ENCODE measurements at regions not wholly inside any gene's neighbourhood (a gene's known extent, or its start where the extent isn't known, plus 50 kb on each side); places are given as distances from the start of the nearest gene placed in this dataset.
A peak's percentile ranks its signal among the peaks of the same experiment; 100 is the strongest.
"Not testable (repeated sequence)": the region's sequence is repeated elsewhere in the genome, so short reads cannot be mapped to it uniquely, and the experiment has no call there.

DNA sequence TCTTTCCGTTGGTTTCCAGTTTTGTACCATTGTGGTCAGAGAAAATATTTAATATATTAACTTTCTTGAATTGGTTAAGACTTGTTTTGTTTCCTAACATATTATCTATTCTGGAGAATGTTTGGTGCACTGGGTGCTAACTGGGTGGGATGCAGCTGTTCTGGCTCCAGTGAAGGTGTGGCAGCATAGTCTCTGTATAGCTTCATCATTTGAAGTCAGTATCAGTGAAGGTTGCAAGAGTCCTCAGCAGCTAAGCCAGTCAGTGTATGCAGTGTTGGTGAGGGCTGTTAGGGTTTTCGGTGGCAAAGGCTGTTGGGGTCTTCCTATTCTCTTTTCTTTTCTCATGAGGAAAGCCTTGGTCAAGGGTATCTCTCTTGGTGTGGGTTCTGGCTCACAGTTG is 698.7 kb upstream of the ADGRL4 start:
- Histone ChIP-seq H3K4me3 (ENCODE audit: low read length) (no peak overlapping the region), H3K27me3 (ENCODE audit: control insufficient read depth, insufficient read depth, low read length, poor library complexity, severe bottlenecking) (no peaks in the 10 kb centered on the region), H3K36me3 (ENCODE audit: control insufficient read depth, insufficient read depth, low read length) (no peaks in the 10 kb centered on the region), H3K27ac (ENCODE audit: low read depth, low read length) (no peak overlapping the region), H3K9ac (ENCODE audit: extremely low read depth, low read length, poor library complexity, severe bottlenecking) (no peak overlapping the region), H3K4me1 (ENCODE audit: control insufficient read depth, insufficient read depth, low read length) (peaks cover 12% of the 10 kb centered on the region), H3K9me3 (ENCODE audit: control insufficient read depth, low read length) (peaks cover 8% of the 10 kb centered on the region)
- DNase-seq = no peak
- peaks cover 23% of the 10 kb centered on the region for H3K9me3 Mint-ChIP-seq
- TF ChIP-seq, protein P1, sequence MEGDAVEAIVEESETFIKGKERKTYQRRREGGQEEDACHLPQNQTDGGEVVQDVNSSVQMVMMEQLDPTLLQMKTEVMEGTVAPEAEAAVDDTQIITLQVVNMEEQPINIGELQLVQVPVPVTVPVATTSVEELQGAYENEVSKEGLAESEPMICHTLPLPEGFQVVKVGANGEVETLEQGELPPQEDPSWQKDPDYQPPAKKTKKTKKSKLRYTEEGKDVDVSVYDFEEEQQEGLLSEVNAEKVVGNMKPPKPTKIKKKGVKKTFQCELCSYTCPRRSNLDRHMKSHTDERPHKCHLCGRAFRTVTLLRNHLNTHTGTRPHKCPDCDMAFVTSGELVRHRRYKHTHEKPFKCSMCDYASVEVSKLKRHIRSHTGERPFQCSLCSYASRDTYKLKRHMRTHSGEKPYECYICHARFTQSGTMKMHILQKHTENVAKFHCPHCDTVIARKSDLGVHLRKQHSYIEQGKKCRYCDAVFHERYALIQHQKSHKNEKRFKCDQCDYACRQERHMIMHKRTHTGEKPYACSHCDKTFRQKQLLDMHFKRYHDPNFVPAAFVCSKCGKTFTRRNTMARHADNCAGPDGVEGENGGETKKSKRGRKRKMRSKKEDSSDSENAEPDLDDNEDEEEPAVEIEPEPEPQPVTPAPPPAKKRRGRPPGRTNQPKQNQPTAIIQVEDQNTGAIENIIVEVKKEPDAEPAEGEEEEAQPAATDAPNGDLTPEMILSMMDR (conservative IDR thresholded peaks at IDR 0.05) = no peak
- WGBS, 2 experiments (ENCODE audit: insufficient coverage in 1 of 2, insufficient read length in 1 of 2) = 97% methylated on average over 2 of the region's 2 CpGs; no CpG with 5 or more reads in 1 of the 2 experiments
- peaks cover 22% of the 10 kb centered on the region for H3K36me3 Mint-ChIP-seq (ENCODE audit: low read depth)
- peaks cover 23% of the 10 kb centered on the region for H3K4me1 Mint-ChIP-seq
- H3K4me3 Mint-ChIP-seq = no peak overlapping the region
- H3K27me3 Mint-ChIP-seq (ENCODE audit: insufficient read depth) = no peaks in the 10 kb centered on the region
- H3K27ac Mint-ChIP-seq = no peak overlapping the region

DNA sequence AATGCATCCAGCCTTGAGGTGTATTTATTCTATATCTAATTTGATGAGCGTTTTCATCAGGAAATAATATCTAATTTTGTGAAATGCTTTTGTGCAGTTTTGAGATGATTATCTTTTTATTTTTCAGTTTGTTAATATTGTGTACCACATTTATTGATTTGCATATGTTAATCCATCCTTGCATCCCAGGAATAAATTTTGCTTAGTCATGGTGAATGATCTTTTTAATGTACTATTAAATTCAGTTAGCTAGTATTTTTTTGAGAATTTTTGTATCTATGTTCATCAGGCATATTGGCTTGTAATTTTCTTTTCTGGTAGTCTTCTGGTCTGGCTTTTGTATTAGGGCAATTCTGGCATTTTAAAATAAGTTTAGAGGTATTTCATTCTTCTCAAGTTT is 697.5 kb upstream of the ADGRL4 start:
- H3K9me3 ChIP-seq (ENCODE audit: control insufficient read depth, low read length) = peaks cover 8% of the 10 kb centered on the region
- Mint-ChIP-seq H3K4me3 (no peak overlapping the region), H3K27ac (peak overlapping the region; percentile 6), H3K9me3 (peaks cover 30% of the 10 kb centered on the region), H3K4me1 (peaks cover 21% of the 10 kb centered on the region), H3K27me3 (ENCODE audit: insufficient read depth) (no peaks in the 10 kb centered on the region), H3K36me3 (ENCODE audit: low read depth) (peaks cover 31% of the 10 kb centered on the region)
- no peak overlapping the region for H3K27ac ChIP-seq (ENCODE audit: low read depth, low read length)
- peak overlapping the region; percentile 1 for H3K4me3 ChIP-seq (ENCODE audit: low read length)
- DNase-seq = no peak
- peaks cover 12% of the 10 kb centered on the region for H3K4me1 ChIP-seq (ENCODE audit: control insufficient read depth, insufficient read depth, low read length)
- no peaks in the 10 kb centered on the region for H3K27me3 ChIP-seq (ENCODE audit: control insufficient read depth, insufficient read depth, low read length, poor library complexity, severe bottlenecking)
- TF ChIP-seq, protein P1 (conservative IDR thresholded peaks at IDR 0.05) = no peak
- 67% methylated on average over 1 of the region's 1 CpG; no CpG with 5 or more reads in 1 of the 2 experiments for WGBS, 2 experiments (ENCODE audit: insufficient coverage in 1 of 2, insufficient read length in 1 of 2)
- H3K9ac ChIP-seq (ENCODE audit: extremely low read depth, low read length, poor library complexity, severe bottlenecking) = no peak overlapping the region
- H3K36me3 ChIP-seq (ENCODE audit: control insufficient read depth, insufficient read depth, low read length) = no peaks in the 10 kb centered on the region

DNA sequence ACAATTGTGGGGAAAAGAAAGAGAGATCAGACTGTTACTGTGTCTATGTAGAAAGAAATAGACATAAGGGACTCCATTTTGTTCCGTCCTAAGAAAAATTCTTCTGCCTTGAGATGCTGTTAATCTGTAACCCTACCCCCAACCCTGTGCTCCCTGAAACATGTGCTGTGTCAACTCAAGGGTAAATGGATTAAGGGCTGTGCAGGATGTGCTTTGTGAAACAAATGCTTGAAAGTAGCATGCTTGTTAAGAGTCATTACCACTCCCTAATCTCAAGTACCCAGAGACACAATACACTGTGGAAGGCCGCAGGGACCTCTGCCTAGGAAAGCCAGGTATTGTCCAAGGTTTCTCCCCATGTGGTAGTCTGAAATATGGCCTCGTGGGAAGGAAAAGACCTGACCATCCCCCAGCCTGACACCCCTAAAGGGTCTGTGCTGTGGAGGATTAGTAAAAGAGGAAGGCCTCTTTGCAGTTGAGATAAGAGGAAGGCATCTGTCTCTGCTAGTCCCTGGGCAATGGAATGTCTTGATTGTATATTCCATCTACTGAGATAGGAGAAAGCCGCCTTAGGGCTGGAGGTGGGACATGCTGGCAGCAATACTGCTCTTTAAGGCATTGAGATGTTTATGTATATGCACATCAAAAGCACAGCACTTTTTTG is 695.9 kb upstream of the ADGRL4 start:
- 15 to 40% methylated on average over 2 to 4 of the region's 4 CpGs for WGBS, 2 experiments (ENCODE audit: insufficient coverage in 1 of 2, insufficient read length in 1 of 2)
- H3K27ac Mint-ChIP-seq = peak overlapping the region; percentile 94

DNA sequence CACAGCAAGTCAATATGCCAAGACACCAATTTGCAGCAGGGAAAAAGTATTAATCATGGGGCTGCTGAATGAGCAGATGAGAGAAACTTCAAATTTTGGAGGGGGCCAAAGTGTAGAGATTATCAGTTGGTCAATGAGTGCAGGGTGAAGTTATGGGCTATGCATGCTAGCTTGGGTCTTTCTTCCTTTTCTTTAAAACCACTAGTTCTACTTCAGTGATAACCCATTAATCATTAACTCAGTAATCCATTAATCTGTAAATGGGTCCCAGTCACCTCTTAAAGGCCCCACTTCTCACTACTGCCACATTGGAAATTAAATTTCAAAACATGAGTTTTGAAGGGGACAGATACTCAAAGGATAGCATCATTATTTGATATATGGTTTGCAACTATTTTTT is 688.6 kb upstream of the ADGRL4 start:
- H3K4me3 Mint-ChIP-seq = peak overlapping the region; percentile 71
- Histone ChIP-seq H3K9ac (ENCODE audit: extremely low read depth, low read length, poor library complexity, severe bottlenecking) (no peak overlapping the region), H3K4me1 (ENCODE audit: control insufficient read depth, insufficient read depth, low read length) (peaks cover 14% of the 10 kb centered on the region), H3K36me3 (ENCODE audit: control insufficient read depth, insufficient read depth, low read length) (no peaks in the 10 kb centered on the region), H3K9me3 (ENCODE audit: control insufficient read depth, low read length) (no peaks in the 10 kb centered on the region), H3K27me3 (ENCODE audit: control insufficient read depth, insufficient read depth, low read length, poor library complexity, severe bottlenecking) (no peaks in the 10 kb centered on the region), H3K27ac (ENCODE audit: low read depth, low read length) (peak overlapping the region; percentile 51), H3K4me3 (ENCODE audit: low read length) (peak overlapping the region; percentile 62)
- DNase-seq = no peak
- H3K9me3 Mint-ChIP-seq = peaks cover 9% of the 10 kb centered on the region
- peaks cover 35% of the 10 kb centered on the region for H3K4me1 Mint-ChIP-seq
- TF ChIP-seq, protein P1 (conservative IDR thresholded peaks at IDR 0.05) = no peak
- H3K27me3 Mint-ChIP-seq (ENCODE audit: insufficient read depth) = no peaks in the 10 kb centered on the region
- H3K27ac Mint-ChIP-seq = peak overlapping the region; percentile 83
- peaks cover 46% of the 10 kb centered on the region for H3K36me3 Mint-ChIP-seq (ENCODE audit: low read depth)

More for the DNA sequence above, 695.9 kb upstream of the ADGRL4 start:
- H3K36me3 ChIP-seq (ENCODE audit: control insufficient read depth, insufficient read depth, low read length); H3K27ac ChIP-seq (ENCODE audit: low read depth, low read length); H3K27me3 Mint-ChIP-seq (ENCODE audit: insufficient read depth); H3K9me3 ChIP-seq (ENCODE audit: control insufficient read depth, low read length); H3K27me3 ChIP-seq (ENCODE audit: control insufficient read depth, insufficient read depth, low read length, poor library complexity, severe bottlenecking): not testable (repeated sequence)
- Mint-ChIP-seq H3K4me3 (peak overlapping the region; percentile 71), H3K4me1 (peaks cover 20% of the 10 kb centered on the region), H3K36me3 (ENCODE audit: low read depth) (peaks cover 45% of the 10 kb centered on the region), H3K9me3 (peaks cover 30% of the 10 kb centered on the region)
- Histone ChIP-seq H3K4me1 (ENCODE audit: control insufficient read depth, insufficient read depth, low read length) (peaks cover 12% of the 10 kb centered on the region), H3K9ac (ENCODE audit: extremely low read depth, low read length, poor library complexity, severe bottlenecking) (peak overlapping the region; percentile 26), H3K4me3 (ENCODE audit: low read length) (peak overlapping the region; percentile 58)
- peak; percentile 80 for DNase-seq

Measured in endodermal cell (in vitro differentiated cells).